ENCODE measurements at regions not wholly inside any gene's neighbourhood (a gene's known extent, or its start where the extent isn't known, plus 50 kb on each side); places are given as distances from the start of the nearest gene placed in this dataset.
"Not testable (repeated sequence)": the region's sequence is repeated elsewhere in the genome, so short reads cannot be mapped to it uniquely, and the experiment has no call there.

DNA sequence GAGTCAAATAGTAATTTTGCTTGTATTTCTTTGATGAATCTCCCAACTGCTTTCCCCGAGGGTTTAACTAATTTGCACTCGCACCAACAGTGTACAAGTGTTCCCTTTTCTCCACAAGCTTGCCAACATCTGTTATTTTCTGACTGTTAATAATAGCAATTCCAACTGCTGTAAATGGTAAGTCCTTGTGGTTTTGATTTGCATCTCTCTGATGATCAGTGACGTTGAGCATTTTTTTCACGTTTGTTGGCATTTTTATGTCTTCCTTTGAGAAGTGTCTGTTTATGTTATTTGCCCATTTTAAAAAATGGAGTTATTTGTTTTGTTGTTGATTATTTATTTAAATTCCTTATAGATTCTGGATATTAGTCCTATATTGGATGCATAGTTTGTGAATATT, 399.8 kb upstream of the MAN1A1 start:
- TF ChIP-seq CTCF (IDR thresholded peaks at IDR 0.05; ENCODE audit: low read depth, low read length, missing control alignments): no peak
- DNase-seq (ENCODE audit: extremely low read depth, low read depth): no peak
- no peak overlapping the region for H3K4me3 ChIP-seq (replicated peaks; ENCODE audit: low read depth, low read length)

DNA sequence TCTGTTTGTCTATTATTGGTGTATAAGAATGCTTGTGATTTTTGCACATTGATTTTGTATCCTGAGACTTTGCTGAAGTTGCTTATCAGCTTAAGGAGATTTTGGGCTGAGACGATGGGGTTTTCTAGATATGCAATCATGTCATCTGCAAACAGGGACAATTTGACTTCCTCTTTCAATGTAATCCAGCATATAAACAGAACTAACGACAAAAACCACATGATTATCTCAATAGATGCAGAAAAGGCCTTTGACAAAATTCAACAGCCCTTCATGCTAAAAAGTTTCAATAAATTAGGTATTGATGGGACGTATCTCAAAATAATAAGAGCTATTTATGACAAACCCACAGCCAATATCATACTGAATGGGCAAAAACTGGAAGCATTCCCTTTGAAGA, 399.0 kb upstream of the MAN1A1 start:
- not testable (repeated sequence) for H3K4me3 ChIP-seq (replicated peaks; ENCODE audit: low read depth, low read length); DNase-seq (ENCODE audit: extremely low read depth, low read depth)

DNA sequence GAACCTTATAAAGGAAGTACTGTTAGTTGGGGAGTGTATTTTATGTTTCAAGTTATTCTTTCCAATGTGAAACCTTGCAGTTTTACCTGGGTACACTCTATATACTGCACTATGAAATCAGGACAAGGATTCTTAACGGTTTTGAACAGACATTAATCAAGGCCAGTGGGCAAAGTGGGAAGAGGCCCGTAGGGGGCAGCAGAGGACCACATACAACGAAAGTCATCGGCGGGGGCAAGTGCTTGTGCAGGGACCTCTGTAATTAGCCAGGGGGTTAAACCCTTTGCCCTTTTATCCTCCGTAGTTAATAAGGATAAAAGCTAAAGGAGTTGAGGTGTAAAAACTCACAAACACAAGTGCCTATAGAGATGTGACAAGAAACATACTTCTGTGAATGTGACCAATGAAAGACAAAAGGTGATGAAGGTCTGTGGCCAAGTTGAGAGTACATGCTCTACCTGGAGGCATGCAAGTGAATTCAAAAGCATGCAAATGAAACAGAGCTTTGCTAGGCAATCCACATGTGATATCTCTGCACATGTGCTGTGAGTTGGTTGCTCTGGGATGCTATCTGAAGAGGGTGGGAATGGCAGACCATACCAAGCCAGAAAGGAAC, 392.7 kb upstream of the MAN1A1 start:
- peak; percentile 79 for TF ChIP-seq CTCF (IDR thresholded peaks at IDR 0.05; ENCODE audit: low read depth, low read length, missing control alignments)
- no peak overlapping the region for H3K4me3 ChIP-seq (replicated peaks; ENCODE audit: low read depth, low read length)
- DNase-seq (ENCODE audit: extremely low read depth, low read depth): peak; percentile 10

GRCh38 chr6:119739769-119740168, 390.2 kb upstream of the MAN1A1 start:
- TF ChIP-seq CTCF (IDR thresholded peaks at IDR 0.05; ENCODE audit: low read depth, low read length, missing control alignments): no peak
- H3K4me3 ChIP-seq (replicated peaks; ENCODE audit: low read depth, low read length): no peak overlapping the region
- no peak for DNase-seq (ENCODE audit: extremely low read depth, low read depth)

DNA sequence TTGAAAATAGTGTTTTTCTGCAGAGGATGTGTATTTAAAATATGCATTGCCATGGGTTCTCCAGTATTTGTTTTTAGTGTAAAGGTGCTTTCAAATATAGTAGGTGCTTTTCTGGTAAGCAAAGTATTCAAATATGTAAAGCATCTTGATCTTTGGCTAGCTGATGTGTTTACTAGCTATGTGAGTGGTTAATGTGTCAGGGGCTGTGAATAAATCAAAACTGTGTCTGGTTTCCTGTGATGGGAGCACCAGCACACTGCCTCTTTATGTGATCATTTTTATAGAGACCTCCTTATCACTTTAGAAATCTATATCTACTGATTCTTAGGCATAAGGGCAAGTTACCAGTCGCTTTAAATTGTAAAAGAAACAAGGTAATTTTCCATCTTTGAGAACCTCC, 388.9 kb upstream of the MAN1A1 start:
- no peak for DNase-seq (ENCODE audit: extremely low read depth, low read depth)
- no peak overlapping the region for H3K4me3 ChIP-seq (replicated peaks; ENCODE audit: low read depth, low read length)
- no peak for TF ChIP-seq CTCF (IDR thresholded peaks at IDR 0.05; ENCODE audit: low read depth, low read length, missing control alignments)

GRCh38 chr6:119736296-119737021, 386.9 kb upstream of the MAN1A1 start:
- no peak overlapping the region for H3K4me3 ChIP-seq (replicated peaks; ENCODE audit: low read depth, low read length)
- DNase-seq (ENCODE audit: extremely low read depth, low read depth): no peak
- no peak for TF ChIP-seq CTCF (IDR thresholded peaks at IDR 0.05; ENCODE audit: low read depth, low read length, missing control alignments)

- no peak overlapping the region for H3K4me3 ChIP-seq (replicated peaks; ENCODE audit: low read depth, low read length)
- DNase-seq (ENCODE audit: extremely low read depth, low read depth): no peak
- TF ChIP-seq CTCF (IDR thresholded peaks at IDR 0.05; ENCODE audit: low read depth, low read length, missing control alignments): no peak
These were observed 386.0 kb upstream of the MAN1A1 start for GRCh38 chr6:119735530-119735929.
